ENCODE measurements at regions not wholly inside any gene's neighbourhood (a gene's known extent, or its start where the extent isn't known, plus 50 kb on each side); places are given as distances from the start of the nearest gene placed in this dataset.

DNA sequence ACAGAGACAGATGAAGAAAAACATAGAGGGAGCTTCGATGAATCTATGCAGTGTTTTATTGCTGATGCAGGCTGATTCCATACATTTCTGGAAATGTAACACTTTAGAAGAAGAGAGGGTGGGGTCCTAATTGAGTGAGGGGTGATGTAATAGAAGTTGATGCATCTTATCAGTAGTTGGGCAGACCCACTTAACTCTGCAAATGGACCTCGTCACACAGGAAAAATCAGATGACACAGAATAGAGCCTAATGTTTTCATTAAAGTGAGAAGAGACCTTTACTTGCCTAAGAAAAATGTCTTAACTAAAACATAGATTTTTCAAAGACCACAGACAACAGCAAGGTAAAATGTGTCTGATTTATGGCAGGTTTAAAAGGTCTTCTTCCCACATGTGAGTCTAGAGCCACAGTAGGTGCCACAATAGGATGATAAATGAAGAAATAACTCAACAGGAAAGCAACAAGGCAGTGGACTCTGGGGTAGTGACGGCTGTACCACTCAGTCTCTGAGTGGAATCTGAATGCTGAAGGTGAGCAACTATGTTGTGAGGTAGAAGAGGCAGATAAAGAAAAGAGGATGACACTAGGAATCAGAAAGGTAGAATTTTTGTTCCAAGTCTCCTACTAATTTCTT, 414.7 kb upstream of the PIK3C3 start:
- DNase-seq (ENCODE audit: low spot score), result no peak

DNA sequence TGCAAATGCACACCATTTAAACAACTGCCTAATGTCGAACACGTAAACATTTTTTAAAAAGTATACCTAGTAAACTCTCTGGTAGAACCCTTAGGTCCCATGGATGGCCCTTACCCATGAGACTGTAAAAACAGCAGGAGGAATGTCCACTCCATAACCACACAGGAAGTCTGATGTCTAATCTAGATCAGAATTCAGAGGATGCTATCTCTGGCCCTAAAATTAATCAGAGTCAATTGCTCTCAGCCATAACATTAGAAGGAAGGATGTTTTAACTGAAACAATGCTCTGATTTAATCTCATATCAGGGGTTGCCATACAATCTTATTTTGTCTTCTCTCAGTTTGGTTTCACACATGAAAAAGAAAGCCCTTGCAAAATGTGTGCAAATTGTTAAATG, 416.3 kb upstream of the PIK3C3 start:
- DNase-seq (ENCODE audit: low spot score), result no peak

DNA sequence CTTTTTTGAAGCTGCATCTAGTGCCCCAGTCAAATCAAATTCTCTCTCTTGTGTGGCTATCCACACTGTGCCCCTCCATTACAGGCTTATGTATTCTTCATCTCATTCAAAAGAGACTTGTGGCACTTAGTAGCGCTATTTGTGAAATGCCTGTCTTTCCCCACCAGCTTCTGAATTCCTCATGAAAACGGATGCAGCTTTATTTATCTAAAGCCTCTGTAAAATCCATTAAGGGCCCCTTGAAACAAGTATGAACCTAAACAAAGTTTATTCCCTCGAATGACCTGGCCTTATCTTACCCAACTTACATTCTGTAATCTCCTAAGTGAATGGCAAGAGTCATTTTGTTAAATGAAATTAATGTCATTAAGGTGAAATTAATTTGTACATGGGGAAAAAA, 417.4 kb upstream of the PIK3C3 start:
- no peak for DNase-seq (ENCODE audit: low spot score)

DNA sequence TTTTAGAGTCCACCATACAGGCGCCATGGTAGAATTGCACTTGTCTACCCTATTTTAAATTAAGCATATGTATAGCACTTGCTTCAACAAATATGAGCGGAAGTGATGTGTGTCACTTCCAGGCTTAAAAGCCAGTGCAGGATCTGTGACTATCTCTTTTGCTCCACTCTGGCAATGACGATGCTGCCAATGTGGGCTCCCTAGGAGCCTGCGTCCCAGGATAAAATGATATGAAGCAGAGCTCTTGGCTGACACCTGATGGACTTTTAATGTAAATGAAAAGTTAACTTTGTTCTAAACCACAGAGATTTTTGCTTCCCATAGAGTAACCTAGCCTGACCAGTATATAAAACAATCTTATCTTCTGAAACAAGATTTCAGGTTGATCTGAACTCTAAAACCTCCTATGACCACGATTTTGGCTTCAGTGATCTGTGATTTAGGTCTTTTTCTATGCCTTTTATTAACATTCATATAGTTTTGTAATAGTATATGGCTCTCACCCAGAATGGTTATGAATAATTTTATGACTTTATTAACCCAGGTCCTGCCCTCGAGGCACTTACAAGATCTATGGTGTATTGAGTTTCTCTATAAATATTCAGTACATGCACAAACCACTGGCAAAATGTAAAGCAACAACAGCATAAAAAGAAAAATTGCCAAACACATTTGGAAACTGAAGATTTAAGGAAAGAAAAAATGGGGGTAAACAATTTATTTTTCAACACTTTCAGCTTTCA, 422.5 kb upstream of the PIK3C3 start:
- DNase-seq (ENCODE audit: low spot score), result no peak

DNA sequence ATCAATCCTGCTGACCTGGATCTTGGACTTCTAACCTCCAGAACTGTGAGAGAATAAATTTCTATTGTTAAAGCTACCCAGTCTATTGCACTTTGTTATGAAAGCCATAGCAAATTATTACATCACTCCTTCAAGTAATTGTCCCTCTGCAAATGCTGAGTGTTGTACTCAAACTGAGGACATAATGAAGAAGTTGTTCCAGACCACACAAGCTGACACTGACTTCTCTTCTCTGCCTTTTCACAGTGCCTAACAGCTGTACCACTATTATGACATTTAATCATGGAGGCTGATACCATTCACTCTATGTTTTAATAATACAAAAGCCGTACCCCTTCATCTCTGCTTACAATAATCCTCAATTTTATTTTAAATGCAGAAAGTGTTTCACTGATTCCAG, 424.1 kb upstream of the PIK3C3 start:
- DNase-seq (ENCODE audit: low spot score), result no peak

DNA sequence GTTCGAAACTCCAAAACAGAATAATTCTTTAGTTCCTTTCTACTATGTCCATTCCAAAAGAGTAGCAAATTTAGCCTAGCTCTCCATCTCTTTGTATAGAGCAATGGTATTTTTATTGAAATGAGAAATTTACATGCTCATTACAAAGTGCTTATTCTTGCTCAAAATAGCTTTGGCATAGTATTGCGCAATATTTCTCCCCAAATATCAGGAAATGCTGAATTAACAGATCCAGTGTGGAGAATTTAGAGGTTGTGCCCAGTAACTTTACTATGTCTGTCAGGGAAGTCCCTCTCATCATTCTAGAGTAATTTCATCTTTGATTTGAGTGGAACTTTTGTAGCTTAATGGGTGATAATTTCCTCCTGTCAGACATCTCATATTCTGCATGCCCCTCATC, 425.9 kb upstream of the PIK3C3 start:
- no peak for DNase-seq (ENCODE audit: low spot score)

DNA sequence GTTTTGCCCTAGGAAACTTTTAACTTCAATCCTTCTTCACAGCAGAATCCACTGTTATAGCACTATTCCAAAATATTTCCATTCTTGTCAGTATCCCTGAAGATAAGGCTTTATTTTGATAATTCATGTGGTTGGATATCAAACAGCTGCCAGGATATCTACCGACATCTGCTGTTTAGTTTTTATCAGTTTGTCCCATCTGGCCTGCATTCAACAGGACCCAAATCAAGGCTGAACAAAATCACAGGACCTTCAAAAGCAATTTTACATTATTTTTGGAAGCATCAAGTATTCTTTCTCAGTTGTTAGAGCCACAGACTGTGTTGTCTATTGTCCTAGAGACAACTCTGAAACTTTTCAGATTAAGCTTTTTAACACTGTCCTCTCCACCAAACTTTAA, 429.0 kb upstream of the PIK3C3 start:
- no peak for DNase-seq (ENCODE audit: low spot score)

DNA sequence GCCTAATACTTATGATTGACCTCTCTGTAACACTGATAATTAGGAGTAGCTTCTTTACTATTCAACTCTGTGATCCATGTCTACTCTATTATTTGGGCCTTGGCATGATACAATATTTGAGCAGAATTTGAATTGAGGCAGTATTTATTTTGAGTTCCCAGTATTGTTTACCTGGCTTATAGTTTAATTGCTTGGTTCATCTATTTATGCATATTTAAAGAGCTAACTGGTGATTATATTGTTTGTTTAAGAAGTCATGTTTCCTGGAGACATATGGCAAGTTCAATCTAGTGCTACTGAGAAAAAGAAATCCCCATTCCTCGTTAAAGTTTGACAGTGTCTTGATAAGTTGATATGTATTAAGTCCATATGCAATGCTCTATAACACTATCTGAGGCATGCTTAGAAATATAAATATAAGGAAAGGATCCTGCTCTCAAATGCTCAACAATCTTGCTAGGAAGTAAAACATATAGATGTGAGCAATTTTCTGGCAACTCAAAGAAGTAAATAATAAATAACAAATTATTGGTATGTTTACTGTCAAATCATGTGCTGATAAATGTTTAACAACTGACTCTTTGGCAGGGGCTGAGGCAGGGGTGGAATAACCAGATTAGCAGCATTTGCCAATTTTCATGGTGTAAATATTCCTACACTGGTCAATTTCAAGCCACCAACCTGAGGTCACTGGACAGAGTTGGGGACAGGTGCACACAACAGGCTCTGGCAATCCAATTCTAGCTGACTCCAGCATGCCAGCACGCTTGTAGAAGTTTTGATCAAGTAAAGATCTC, 430.2 kb upstream of the PIK3C3 start:
- no peak for DNase-seq (ENCODE audit: low spot score)

DNA sequence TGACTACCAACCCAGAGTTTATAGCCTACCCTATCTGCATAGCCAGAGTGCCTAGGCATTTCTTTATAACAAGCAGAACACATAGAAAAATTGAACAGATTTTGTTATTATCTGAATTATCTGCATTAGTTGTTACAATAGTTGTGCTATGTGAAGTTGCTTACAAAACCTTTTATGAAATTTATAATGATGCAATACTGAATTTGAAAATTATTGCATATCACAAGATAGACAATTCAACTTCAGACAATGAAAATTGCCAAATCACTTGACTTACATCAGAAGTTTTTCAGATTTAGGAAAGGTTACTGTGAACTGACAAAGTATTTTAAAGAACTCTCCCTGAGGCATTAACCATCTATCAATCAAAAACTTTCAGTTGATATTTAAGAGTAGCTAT, 437.9 kb upstream of the PIK3C3 start:
- DNase-seq (ENCODE audit: low spot score), result no peak

DNA sequence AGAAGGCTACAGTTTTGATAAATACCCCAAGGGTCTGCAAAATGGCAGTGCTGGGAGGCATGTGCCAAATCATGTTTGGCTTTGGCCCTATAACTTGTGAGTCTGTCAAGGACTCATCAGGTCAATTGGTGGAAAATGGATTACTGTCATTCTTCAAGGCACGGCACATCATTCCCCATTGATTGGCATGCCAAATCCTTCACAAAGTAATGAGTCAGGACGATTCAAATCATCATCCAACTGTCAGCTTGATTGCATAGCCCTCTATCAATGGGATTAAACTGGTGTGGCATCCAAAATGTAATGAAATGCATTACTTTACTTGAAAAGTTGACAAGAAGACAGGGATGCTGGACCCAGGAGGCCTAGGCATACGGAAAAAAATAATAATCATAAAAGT, 441.6 kb upstream of the PIK3C3 start:
- DNase-seq (ENCODE audit: low spot score), result no peak

DNA sequence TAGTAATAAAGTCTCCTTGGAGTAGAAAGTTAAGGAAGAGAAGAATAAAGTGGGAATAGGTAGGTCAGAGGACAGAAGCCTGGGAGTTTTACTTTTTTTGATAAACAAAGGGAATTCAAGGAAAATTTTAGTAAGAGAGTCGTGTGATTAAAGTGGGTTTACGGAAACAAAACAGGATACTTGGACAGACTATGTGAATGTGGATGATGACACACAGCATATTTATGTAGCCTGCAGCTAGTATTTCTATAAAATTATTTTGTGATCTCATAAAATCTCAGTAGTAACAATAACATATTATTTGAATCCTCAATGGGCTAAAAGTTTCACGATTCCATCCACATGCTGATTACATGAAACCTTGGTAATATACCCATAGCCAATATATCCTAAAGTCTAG, 450.7 kb upstream of the PIK3C3 start:
- DNase-seq (ENCODE audit: low spot score), result no peak

DNA sequence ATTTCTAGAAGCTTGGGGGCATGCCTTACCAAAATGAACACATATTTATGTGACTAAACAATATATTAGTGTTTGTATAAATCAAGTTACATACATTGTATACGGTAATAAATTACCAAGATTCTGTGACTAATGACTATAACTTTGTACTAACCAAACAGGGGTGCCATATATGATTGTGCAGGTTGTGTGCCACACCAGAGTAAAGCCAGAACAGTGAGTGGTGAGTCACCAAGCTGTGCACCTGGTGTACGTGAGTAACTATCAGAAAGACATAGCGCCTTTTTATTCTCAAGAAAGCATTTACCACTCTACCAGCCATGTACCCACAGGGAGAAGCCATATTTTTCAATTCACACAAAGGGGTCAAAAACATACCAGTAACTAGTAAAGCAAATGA, 453.2 kb upstream of the PIK3C3 start:
- no peak for DNase-seq (ENCODE audit: low spot score)

DNA sequence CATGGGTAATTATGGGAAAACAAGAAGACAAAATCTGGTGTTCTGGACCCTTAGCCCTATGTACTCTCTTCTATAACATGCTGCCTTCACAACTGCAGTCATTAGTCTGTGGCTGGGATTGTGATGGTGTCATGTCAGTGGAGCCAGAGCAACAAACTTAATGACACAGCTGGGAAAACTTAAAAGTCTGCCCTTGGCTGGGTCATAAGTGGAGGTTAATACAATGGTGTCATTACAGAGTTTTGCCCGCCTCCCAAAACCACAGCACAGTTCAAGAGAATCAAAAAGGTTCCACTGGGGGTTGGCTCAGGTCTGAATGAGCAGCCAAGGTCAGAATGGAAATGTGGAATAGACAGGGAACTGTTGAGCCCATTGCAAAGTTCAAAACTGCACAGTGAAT, 455.7 kb upstream of the PIK3C3 start:
- no peak for DNase-seq (ENCODE audit: low spot score)

DNA sequence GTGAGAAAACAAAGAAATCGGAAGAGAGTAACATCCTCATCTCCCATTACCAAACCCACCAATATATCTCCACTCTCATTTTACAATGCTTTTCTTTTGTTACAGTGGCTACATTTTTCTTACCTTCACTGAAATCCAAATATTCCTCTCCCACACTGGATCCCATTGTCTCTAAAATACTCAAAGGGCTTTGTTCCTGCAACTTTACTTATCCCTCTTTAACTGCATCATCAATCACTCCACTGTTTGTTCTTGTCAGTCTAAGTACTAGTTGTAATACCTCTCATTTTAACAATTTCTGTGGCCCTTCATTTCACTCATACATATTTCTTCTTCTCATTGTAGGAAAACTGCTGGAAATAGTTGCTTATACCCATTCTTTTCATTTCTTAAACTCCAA, 464.2 kb upstream of the PIK3C3 start:
- no peak for DNase-seq (ENCODE audit: low spot score)

DNA sequence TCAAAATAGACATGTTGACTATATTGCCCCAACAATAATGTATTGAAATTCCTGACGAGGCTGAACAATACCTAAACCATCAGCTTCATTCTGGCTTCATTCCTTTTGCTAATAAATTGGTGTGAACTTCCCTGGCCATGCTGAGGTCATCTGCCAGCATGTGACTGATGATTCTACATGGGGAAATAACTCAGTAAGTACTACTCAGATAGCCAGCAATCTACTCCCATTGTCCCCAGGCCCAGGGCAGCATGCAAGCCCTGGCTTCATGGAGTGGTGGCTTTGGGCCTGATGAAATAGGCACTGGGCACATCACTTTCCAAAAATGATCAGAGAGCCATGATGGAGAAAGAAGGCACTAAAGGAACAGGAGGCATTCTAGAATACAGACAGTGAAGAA, 468.5 kb upstream of the PIK3C3 start:
- no peak for DNase-seq (ENCODE audit: low spot score)

DNA sequence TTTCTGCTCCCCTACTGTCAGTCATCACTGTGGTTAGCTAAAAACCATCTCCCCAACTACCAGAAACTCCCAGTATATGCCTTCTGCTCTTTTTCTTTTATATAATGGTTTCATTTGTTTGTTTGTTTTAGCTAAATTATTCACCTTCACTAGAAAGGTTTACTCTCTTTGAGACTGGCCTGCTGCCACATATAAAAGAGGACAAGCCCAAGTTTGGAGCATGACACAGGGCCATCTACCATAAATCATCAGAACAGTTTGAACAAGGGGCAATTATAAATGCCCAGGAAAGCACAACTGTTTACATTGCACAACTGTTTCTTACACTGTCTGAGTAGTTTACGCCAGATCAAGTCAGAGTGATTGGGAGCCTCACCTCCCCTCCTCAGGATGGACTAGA, 471.0 kb upstream of the PIK3C3 start:
- no peak for DNase-seq (ENCODE audit: low spot score)

DNA sequence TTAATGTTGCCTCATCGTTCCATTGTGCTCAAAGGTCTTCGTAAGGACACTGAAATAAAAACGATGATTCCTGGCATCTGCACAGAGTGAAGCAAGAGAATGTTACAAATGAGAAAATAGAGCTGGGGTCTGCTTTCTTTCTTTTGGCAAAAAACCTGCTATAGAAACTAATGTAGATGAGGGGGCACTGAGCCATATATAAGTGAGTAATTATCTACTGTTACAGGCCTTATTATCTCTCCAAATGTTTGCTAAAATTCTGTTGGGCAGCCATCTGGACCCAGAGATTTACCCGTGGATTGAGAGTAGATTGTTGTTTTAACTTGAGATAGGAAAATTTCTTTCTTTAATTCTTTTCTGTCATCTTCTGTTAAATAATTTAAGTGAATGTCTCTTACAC, 472.5 kb upstream of the PIK3C3 start:
- no peak for DNase-seq (ENCODE audit: low spot score)

DNA sequence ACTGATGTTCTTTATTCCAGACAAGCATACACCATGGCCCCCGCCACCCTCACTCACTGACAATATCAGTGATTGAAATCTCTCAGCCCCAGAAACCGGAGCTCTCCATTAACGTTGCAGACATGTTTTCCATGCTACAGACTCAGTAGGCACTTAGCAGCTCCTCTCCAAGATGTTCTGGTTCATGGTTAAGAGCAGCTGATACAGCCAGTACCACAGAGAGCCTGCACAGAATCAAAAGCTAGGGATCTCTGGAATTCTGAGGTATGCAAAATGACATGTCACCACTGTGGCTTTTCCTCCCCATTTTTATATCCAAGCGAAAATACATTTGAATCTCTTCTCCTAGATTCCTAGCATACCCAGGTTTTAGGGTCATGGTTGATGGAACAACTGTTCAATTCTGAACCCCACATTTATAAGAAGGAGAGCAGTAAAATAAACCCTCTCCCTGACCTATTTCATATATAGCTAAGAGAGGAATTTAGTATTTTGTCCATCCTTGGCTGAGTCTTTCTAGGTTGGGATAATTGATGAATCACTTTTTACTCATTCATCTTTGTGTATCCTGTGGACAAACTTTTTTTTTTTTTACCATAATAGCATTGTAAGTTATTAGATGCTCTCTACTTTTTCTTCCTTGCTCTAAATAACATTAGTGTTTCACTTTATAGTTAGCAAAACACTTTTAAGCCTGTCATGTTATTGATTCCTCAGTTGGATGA, 488.4 kb upstream of the PIK3C3 start:
- DNase-seq (ENCODE audit: low spot score), result no peak

DNA sequence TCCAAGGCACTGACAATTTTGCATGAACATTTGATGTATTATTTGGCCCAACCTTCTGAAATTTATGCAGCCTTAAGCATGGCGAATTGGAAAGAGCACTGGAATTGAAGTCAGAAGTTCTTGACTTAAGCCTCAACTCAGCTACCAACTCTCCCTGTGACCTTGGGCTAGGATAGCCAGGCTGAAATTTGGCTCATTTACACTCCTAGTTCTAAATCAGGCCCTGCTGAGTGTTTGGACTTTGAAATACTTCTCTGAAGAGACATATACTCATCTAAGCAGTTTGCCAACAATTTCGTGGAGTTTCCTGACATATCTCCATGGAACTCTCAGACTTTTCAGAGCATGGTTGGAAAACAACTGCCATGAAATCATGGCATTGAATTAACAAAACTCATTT, 489.6 kb upstream of the PIK3C3 start:
- no peak for DNase-seq (ENCODE audit: low spot score)

DNA sequence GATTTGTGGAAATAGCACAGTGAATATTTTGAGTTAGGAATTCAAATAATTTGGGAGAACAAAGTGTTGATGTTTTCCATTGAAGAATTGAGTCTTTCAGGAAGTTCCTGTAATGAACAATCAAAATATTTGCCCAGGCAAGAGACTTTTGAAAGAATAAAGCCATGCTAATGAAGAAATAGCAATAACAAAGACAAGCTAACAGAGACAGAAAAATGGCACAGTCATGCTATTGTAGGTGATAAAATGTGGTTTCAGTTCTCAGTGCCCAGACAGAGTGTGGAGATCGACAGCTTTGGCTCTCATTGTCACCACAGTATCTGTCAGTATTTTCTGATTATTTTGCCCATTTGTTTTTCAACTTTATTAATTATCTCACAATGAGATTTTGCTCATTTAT, 490.8 kb upstream of the PIK3C3 start:
- DNase-seq (ENCODE audit: low spot score), result no peak

DNA sequence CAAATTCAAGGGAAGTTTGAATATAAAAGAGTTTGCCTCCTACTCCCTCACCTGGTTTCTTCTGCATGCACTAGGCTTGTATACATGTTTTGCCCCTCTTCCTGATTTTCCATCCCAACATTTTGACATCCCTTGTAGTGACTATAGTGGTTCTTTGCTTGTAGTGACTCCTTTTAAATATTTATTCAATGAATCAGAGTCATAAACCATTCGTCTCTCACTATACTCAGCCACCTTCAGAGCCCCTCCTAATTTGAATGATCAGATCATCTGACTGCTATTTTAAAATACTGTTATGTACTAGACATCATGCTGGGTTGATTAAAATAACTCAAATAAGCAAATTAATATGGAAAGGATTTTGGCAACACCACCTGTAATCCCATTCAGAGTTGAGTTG, 492.1 kb upstream of the PIK3C3 start:
- DNase-seq (ENCODE audit: low spot score), result no peak

DNA sequence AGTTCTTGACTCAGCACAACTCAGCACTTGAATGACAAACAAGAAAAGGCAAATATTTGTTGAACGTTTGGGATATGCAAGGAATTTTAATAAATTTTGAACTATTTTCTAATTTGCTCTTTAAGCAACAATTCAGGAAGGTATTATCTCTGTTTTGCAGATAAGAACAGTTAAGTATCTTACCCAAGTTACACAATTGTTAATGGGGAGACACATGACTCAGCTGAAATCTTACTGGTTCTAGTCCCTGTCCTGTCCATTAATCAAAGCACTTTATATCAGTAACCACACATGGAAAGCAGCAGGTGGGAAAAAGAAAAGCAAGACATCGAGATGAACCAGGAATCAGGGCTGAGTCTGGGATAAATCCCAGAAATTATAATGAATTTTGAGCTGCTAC, 493.9 kb upstream of the PIK3C3 start:
- no peak for DNase-seq (ENCODE audit: low spot score)

DNA sequence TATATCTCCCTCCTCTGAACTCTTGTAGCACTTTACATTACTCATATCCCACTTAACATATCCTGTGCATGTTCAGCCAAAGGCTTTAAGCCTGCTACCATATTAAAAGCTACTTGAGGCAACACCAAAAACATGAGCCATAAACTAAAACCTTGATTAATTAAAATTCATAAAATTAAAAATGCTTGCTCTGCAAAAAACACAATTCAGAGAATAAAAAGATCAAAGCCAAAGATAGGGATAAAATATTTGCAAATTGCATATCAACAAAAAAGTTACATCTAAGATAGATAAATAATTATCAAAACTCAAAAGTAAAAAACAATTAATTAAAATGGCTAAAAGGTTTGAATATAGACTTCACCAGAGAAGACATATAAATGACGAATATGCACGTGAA, 495.4 kb upstream of the PIK3C3 start:
- no peak for DNase-seq (ENCODE audit: low spot score)

Data from globus pallidus (tissue), 1 donor.